ENCODE measurements at regions not wholly inside any gene's neighbourhood (a gene's known extent, or its start where the extent isn't known, plus 50 kb on each side); places are given as distances from the start of the nearest gene placed in this dataset.

DNA sequence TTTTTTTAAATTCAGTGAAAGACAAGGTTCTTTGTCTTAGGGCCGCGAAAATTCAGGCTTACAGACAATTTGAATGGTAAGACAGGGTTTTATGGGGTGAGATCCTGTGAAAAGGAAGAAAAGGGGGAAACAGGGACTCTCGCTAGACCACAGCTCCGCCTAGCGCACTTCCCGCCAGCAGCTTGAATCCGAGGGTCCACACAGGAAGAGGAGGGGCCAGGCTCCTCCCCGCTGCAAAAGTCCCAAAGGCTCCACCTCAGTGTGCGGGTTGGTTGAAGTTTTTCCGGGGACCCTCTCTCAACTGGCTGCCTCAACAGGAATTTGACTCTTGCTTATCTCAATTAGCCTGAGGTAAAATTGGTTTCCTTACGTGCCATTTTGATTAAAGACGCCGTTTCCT, 950.9 kb upstream of the CNTN5 start:
- TF ChIP-seq, protein P1, sequence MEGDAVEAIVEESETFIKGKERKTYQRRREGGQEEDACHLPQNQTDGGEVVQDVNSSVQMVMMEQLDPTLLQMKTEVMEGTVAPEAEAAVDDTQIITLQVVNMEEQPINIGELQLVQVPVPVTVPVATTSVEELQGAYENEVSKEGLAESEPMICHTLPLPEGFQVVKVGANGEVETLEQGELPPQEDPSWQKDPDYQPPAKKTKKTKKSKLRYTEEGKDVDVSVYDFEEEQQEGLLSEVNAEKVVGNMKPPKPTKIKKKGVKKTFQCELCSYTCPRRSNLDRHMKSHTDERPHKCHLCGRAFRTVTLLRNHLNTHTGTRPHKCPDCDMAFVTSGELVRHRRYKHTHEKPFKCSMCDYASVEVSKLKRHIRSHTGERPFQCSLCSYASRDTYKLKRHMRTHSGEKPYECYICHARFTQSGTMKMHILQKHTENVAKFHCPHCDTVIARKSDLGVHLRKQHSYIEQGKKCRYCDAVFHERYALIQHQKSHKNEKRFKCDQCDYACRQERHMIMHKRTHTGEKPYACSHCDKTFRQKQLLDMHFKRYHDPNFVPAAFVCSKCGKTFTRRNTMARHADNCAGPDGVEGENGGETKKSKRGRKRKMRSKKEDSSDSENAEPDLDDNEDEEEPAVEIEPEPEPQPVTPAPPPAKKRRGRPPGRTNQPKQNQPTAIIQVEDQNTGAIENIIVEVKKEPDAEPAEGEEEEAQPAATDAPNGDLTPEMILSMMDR (IDR thresholded peaks at IDR 0.05; ENCODE audit: low read depth, low read length), result no peak
- no peak for DNase-seq (ENCODE audit: extremely low read depth, low read depth)

DNA sequence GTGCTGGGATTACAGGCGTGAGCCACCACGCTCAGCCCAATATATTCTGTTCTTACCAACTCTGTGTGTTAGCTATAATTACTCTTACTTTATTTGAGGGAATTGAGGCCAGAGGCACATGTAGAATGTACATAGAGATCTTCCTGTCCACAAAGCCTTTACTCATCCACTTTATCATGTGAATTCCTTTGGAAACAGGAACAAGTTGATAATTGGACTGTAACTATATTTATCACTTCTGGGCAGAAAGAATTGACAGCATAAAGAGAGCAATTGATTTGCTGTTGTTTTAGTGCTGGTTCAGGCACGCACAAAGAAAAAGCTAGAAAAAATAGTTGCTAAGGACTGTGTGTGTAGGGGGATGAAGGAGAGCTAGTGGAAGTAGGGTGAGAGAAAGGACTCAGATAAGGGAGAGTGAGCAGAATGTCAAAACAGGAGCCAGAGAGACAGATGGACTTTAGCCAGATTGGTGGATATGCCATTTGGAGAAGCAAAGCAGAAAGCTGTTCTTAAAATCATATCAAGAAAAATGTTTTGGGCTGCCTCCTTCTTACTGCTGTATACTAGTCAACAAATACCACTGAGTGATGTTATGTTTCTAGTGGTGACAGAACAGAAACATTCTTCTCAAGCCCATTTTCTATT, 929.8 kb upstream of the CNTN5 start:
- no peak for DNase-seq (ENCODE audit: extremely low read depth, low read depth)
- TF ChIP-seq, protein P1 (IDR thresholded peaks at IDR 0.05; ENCODE audit: low read depth, low read length), result no peak

DNA sequence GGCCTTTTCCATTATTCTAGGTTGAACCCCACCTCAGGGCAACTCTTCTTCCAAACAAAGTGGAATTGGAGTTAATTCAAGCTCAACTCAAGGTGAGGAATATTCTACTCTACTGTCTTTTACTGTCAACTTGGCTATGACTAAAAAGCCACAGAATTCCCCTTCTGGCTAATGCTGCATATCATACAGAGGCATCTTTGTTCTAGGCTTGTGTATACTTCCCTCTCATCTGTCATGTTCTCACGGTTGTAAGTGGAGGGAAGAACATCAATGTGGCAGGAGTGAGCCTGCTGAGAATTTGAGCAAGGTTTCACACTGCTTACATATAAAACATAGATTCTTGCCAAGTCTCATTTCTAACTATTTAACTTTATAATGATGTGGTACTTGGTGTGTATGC, 921.4 kb upstream of the CNTN5 start:
- TF ChIP-seq, protein P1 (IDR thresholded peaks at IDR 0.05; ENCODE audit: low read depth, low read length), result no peak
- no peak for DNase-seq (ENCODE audit: extremely low read depth, low read depth)

DNA sequence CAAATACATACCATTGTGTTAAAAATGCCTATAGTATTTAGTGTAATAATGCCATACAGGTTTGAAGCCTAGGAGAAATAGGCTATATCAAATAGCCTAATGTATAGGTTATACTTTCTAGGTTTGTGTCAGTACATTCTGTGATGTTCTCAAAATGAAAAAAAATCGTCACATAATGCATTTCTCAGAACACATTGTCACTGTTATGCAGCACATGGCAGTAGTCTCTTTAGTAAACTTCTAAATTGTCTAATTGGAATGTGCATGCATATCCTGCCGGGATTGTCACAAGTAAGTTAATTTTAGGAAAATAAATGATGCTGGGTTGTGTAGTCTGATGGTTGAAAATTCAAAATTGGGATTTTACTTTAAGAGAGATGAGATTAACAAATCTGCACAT, 920.1 kb upstream of the CNTN5 start:
- DNase-seq (ENCODE audit: extremely low read depth, low read depth), result no peak
- TF ChIP-seq, protein P1 (IDR thresholded peaks at IDR 0.05; ENCODE audit: low read depth, low read length), result no peak

DNA sequence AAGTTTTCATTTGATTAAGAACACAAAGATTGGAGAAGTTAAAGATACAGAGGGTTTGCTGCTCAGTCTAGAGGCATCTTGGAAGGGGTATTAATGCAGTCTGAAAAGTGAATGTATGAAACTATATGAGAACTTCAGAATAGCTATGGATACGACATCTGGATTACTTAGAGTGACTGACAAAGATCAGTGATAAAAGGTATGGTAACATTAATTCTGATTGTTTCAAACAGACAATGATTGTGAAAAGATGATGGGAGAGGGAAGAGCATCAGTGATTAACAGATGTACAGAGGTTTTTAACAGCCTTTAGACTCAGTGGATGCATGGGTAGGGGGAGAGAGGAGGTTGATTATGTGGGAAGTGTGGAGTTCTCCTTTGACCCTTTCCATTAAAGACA, 919.4 kb upstream of the CNTN5 start:
- no peak for DNase-seq (ENCODE audit: extremely low read depth, low read depth)
- TF ChIP-seq, protein P1 (IDR thresholded peaks at IDR 0.05; ENCODE audit: low read depth, low read length), result no peak

DNA sequence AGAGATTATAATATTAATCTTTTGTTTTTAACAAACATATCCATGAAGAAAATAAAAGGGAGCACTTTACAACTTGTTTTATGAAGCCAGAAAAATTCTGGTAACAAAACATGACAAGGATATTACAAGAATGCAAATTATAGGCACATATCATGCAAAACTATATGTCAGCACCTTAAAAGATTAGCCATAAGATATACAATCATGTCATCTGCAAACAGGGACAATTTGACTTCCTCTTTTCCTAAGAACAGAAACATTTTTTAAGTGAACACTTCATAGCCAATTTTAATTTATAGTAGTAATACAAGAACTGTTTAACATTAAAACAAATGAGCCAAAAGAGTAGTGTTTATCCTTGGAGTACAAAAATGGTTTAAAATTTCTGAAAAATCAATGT, 916.5 kb upstream of the CNTN5 start:
- no peak for DNase-seq (ENCODE audit: extremely low read depth, low read depth)
- TF ChIP-seq, protein P1 (IDR thresholded peaks at IDR 0.05; ENCODE audit: low read depth, low read length), result no peak

DNA sequence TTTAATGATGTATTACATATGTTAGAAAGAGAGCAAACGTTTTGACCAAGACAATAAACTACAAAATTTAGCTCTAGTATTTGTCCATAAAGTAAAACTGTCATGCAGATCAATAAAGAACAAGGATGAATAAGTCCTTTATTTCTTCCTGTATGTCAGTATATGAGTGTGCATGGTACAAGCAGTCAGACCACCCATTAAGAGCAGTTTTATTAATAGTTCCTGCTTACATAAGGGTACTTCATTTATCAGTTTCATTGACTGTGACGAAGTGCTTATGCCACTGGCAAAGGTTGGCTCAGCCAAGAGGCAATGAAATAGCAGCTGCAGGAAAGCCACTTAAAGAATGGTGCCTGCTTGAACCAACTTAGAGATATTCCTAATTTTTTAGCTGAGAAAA, 913.0 kb upstream of the CNTN5 start:
- no peak for DNase-seq (ENCODE audit: extremely low read depth, low read depth)
- TF ChIP-seq, protein P1 (IDR thresholded peaks at IDR 0.05; ENCODE audit: low read depth, low read length), result no peak

All from AG09319 (cell line).